Peyer's patch (tissue), 4 donors: ENCODE measurements at regions not wholly inside any gene's neighbourhood (a gene's known extent, or its start where the extent isn't known, plus 50 kb on each side); places are given as distances from the start of the nearest gene placed in this dataset.

Experiments used
- POLR2A ChIP-seq, 2 donors: fragments of 450-650 bp; IDR thresholded peaks; one replicate each; pipeline ENCODE4 v1.5.1; 2017; ENCODE audit warnings: antibody characterized with exemption in 2 of 2, mild to moderate bottlenecking in 2 of 2, moderate library complexity in 2 of 2
- TF ChIP-seq, protein P1 (sequence below), 6 experiments: fragments of 450-650 bp in 4 of 6; fragments of 200-600 bp in 2 of 6; sonication (generic) in 1 of 6; IDR thresholded peaks; one replicate each; pipeline ENCODE4 v1.5.1; 2017 to 2019; ENCODE audit warnings: antibody characterized with exemption in 6 of 6, mild to moderate bottlenecking in 3 of 6, moderate library complexity in 1 of 6

DNA sequence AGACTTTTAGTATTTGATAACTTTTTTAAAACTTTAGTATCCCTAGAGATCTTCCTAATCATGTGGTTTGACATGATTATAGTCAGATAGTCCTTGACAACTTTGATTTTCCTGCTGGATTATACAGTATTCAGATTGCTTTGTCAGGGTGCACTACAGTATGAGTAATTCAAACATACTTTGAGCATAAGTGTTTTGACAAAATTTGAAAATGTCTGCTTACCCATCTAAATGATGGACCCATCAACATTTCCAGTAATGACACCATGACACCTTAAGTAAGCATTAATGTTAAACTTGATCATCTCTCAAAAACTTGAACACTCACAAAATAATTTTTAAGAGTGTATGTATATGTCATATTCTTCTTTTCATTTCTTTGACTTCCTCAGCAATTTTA lies 514.5 kb upstream of the SMIM31 start:
- no peak for TF ChIP-seq POLR2A (IDR thresholded peaks at IDR 0.05)
- TF ChIP-seq, protein P1, sequence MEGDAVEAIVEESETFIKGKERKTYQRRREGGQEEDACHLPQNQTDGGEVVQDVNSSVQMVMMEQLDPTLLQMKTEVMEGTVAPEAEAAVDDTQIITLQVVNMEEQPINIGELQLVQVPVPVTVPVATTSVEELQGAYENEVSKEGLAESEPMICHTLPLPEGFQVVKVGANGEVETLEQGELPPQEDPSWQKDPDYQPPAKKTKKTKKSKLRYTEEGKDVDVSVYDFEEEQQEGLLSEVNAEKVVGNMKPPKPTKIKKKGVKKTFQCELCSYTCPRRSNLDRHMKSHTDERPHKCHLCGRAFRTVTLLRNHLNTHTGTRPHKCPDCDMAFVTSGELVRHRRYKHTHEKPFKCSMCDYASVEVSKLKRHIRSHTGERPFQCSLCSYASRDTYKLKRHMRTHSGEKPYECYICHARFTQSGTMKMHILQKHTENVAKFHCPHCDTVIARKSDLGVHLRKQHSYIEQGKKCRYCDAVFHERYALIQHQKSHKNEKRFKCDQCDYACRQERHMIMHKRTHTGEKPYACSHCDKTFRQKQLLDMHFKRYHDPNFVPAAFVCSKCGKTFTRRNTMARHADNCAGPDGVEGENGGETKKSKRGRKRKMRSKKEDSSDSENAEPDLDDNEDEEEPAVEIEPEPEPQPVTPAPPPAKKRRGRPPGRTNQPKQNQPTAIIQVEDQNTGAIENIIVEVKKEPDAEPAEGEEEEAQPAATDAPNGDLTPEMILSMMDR (IDR thresholded peaks at IDR 0.05) = no peak
